ENCODE measurements at regions not wholly inside any gene's neighbourhood (a gene's known extent, or its start where the extent isn't known, plus 50 kb on each side); places are given as distances from the start of the nearest gene placed in this dataset.

- no peaks in the 10 kb centered on the region for H3K9me3 ChIP-seq (replicated peaks; ENCODE audit: insufficient read depth, low read length)
- no peak for DNase-seq
- H3K27ac ChIP-seq (ENCODE audit: low read length) = no peak overlapping the region
- H3K27me3 ChIP-seq (replicated peaks; ENCODE audit: insufficient read depth, low read length) = no peaks in the 10 kb centered on the region
- TF ChIP-seq EZH2phosphoT487 (IDR thresholded peaks at IDR 0.05; ENCODE audit: low read length) = no peak
- TF ChIP-seq EZH2 (optimal IDR thresholded peaks at IDR 0.05; ENCODE audit: low read depth, low read length) = no peak
- no peak for TF ChIP-seq CTCF (IDR thresholded peaks at IDR 0.05; ENCODE audit: low read length)
- no peaks in the 10 kb centered on the region for H3K36me3 ChIP-seq (replicated peaks; ENCODE audit: insufficient read depth, low read length)
- no peaks in the 10 kb centered on the region for H3F3A ChIP-seq (ENCODE audit: insufficient read depth, low read length)
- H3K79me2 ChIP-seq (ENCODE audit: low read length) = no peaks in the 10 kb centered on the region
- no peak overlapping the region for H3K4me3 ChIP-seq (ENCODE audit: low read length)
- H4K20me1 ChIP-seq (ENCODE audit: insufficient read depth, low read length) = no peaks in the 10 kb centered on the region
- H3K9ac ChIP-seq (ENCODE audit: low read length) = no peak overlapping the region
- H2AFZ ChIP-seq (ENCODE audit: low read length) = no peak overlapping the region
- no peaks in the 10 kb centered on the region for H3K9me2 ChIP-seq (replicated peaks; ENCODE audit: insufficient read depth, low read length)
- H3K4me1 ChIP-seq (ENCODE audit: low read length) = no peaks in the 10 kb centered on the region
- no peak overlapping the region for H3K4me2 ChIP-seq (ENCODE audit: low read depth, low read length)
These were observed 588.6 kb downstream of the DNAJB9 start for GRCh38 chr7:109158246-109158645.

- Histone ChIP-seq H3K9ac (ENCODE audit: low read length) (no peak overlapping the region), H3K4me1 (ENCODE audit: low read length) (no peaks in the 10 kb centered on the region), H3K79me2 (ENCODE audit: low read length) (no peaks in the 10 kb centered on the region), H3K27ac (ENCODE audit: low read length) (no peak overlapping the region), H3F3A (ENCODE audit: insufficient read depth, low read length) (no peaks in the 10 kb centered on the region), H3K4me3 (ENCODE audit: low read length) (no peak overlapping the region), H2AFZ (ENCODE audit: low read length) (no peak overlapping the region), H3K4me2 (ENCODE audit: low read depth, low read length) (no peak overlapping the region), H3K9me2 (replicated peaks; ENCODE audit: insufficient read depth, low read length) (no peaks in the 10 kb centered on the region), H3K27me3 (replicated peaks; ENCODE audit: insufficient read depth, low read length) (no peaks in the 10 kb centered on the region), H3K36me3 (replicated peaks; ENCODE audit: insufficient read depth, low read length) (no peaks in the 10 kb centered on the region), H3K9me3 (replicated peaks; ENCODE audit: insufficient read depth, low read length) (no peaks in the 10 kb centered on the region), H4K20me1 (ENCODE audit: insufficient read depth, low read length) (no peaks in the 10 kb centered on the region)
- no peak for DNase-seq
- no peak for TF ChIP-seq EZH2 (optimal IDR thresholded peaks at IDR 0.05; ENCODE audit: low read depth, low read length)
- TF ChIP-seq EZH2phosphoT487 (IDR thresholded peaks at IDR 0.05; ENCODE audit: low read length) = no peak
- TF ChIP-seq CTCF (IDR thresholded peaks at IDR 0.05; ENCODE audit: low read length) = no peak
These were observed 607.0 kb downstream of the DNAJB9 start for GRCh38 chr7:109176661-109177060.

GRCh38 chr7:109178342-109178741, 608.7 kb downstream of the DNAJB9 start:
- Histone ChIP-seq H3K9ac (ENCODE audit: low read length) (no peak overlapping the region), H3K79me2 (ENCODE audit: low read length) (no peaks in the 10 kb centered on the region), H3K36me3 (replicated peaks; ENCODE audit: insufficient read depth, low read length) (no peaks in the 10 kb centered on the region), H3K27me3 (replicated peaks; ENCODE audit: insufficient read depth, low read length) (no peaks in the 10 kb centered on the region), H2AFZ (ENCODE audit: low read length) (no peak overlapping the region), H3K27ac (ENCODE audit: low read length) (no peak overlapping the region), H3K4me3 (ENCODE audit: low read length) (no peak overlapping the region), H3F3A (ENCODE audit: insufficient read depth, low read length) (no peaks in the 10 kb centered on the region), H3K4me1 (ENCODE audit: low read length) (no peaks in the 10 kb centered on the region), H3K9me2 (replicated peaks; ENCODE audit: insufficient read depth, low read length) (no peaks in the 10 kb centered on the region), H3K9me3 (replicated peaks; ENCODE audit: insufficient read depth, low read length) (no peaks in the 10 kb centered on the region), H4K20me1 (ENCODE audit: insufficient read depth, low read length) (no peaks in the 10 kb centered on the region), H3K4me2 (ENCODE audit: low read depth, low read length) (no peak overlapping the region)
- DNase-seq = no peak
- TF ChIP-seq EZH2phosphoT487 (IDR thresholded peaks at IDR 0.05; ENCODE audit: low read length) = no peak
- no peak for TF ChIP-seq EZH2 (optimal IDR thresholded peaks at IDR 0.05; ENCODE audit: low read depth, low read length)
- no peak for TF ChIP-seq CTCF (IDR thresholded peaks at IDR 0.05; ENCODE audit: low read length)

Data from MM.1S (cell line).